ENCODE measurements at regions not wholly inside any gene's neighbourhood (a gene's known extent, or its start where the extent isn't known, plus 50 kb on each side); places are given as distances from the start of the nearest gene placed in this dataset.

DNA sequence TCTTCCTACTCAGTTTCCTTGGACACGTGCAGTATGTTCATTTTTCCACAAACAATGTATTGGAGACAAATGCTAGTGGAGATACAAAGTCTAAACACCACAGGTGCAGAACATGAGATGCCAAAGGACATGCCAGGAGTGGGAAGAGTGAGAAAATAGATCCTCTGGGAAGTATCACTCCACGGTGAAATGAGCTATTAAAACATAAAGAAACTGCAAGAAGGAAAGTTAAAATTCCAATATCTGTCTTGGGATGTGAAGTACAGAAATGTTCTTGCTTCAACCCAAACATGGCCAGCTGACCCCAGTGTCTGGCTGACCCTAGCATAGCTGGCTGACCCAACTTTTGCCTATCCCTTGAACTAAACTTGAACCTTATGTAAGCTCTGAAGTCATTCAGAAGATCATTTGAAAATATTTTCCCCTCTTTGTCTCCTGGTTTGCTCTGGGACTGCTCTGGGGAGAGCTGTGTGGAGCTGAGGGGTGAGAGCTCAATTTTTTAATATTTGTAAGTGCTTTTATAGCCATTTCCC is 59.5 kb downstream of the FZD1 start:
- Histone ChIP-seq H3K4me3 (no peak overlapping the region), H3K27ac (no peak overlapping the region), H3K9me3 (replicated peaks) (no peaks in the 10 kb centered on the region), H3K4me1 (no peaks in the 10 kb centered on the region), H3K36me3 (no peaks in the 10 kb centered on the region), H3K27me3 (no peaks in the 10 kb centered on the region)
- no peak for DNase-seq

DNA sequence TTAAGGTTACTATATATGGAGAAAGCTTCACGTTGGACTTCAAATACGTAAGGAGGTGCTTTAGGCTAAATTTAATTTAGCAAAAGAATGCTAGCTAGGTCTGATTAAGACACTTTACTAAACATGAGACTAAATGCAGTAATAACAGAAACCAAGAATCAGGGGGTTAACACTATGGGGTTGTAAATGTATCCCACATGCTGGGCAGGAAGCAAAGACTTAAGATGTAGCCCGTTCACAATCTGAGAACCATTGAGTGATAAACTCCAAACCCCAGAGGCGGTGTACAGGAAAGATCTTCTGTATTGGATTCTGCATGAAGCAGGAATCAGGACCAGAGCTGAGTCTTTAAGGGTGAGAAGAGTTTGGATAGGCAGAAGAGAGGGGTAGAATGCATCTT is 60.4 kb downstream of the FZD1 start:
- Histone ChIP-seq H3K4me1 (no peaks in the 10 kb centered on the region), H3K27ac (no peak overlapping the region)

DNA sequence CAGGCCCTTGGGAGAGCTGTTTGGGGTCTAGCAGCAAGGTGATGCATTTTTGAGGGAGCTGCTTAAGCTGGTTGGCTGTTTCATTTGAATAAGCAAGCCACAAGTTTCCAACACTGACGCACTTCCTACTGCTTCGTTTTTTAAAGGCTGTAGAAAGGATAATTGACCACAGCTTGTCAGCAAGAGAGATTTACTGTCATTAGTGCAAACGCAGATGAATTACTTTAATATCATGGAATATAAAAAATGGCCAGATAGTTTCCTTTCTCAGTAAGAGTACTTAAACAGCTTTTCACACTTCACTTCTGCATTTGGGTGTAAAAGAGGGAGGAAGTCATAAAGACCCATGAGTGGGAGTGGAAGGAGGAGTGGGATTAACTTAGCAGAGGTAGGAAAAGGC is 61.5 kb downstream of the FZD1 start:
- H3K27me3 ChIP-seq, result no peaks in the 10 kb centered on the region
- DNase-seq, result no peak
- H3K36me3 ChIP-seq, result no peaks in the 10 kb centered on the region
- no peaks in the 10 kb centered on the region for H3K9me3 ChIP-seq (replicated peaks)
- no peak overlapping the region for H3K4me3 ChIP-seq
- no peaks in the 10 kb centered on the region for H3K4me1 ChIP-seq
- H3K27ac ChIP-seq, result no peak overlapping the region

More for the DNA sequence above, 60.4 kb downstream of the FZD1 start:
- Histone ChIP-seq H3K9me3 (replicated peaks) (no peaks in the 10 kb centered on the region), H3K27me3 (no peaks in the 10 kb centered on the region), H3K36me3 (no peaks in the 10 kb centered on the region), H3K4me3 (no peak overlapping the region)
- DNase-seq, result no peak

DNA sequence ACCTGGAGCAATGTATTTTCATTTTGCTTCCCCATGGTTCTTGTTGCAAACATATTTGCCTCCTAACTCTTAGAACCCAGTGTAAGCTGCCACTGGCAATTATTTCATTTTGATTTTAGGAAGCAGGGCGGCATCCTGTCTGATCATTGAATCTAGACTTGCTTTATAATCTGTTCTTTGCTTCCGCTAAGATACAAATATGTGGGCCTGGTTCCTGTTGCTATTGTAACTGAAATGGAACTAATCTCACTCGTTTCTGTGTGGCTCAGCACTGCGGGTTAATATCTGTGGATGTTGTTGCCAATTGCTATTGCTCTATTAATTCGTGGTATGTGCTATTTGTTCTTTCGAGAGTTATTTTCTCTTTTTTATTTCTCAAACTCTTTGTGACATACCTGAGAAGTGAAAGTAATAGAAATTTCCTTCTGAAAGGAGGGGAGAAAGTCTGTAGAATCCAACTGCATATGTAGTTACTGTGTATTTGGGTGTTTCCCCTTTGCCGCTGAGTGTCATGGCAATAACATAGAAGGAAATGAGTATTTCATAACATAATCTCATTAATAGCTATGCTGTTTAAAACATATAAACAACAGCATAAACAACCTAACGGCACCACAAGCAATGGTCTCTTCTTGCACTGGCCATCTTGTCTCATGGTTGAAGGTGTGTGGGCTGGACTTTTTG is 62.4 kb downstream of the FZD1 start:
- no peaks in the 10 kb centered on the region for H3K9me3 ChIP-seq (replicated peaks)
- H3K27ac ChIP-seq, result no peak overlapping the region
- no peak for DNase-seq
- H3K4me3 ChIP-seq, result no peak overlapping the region
- no peaks in the 10 kb centered on the region for H3K4me1 ChIP-seq
- H3K27me3 ChIP-seq, result no peaks in the 10 kb centered on the region
- no peaks in the 10 kb centered on the region for H3K36me3 ChIP-seq

DNA sequence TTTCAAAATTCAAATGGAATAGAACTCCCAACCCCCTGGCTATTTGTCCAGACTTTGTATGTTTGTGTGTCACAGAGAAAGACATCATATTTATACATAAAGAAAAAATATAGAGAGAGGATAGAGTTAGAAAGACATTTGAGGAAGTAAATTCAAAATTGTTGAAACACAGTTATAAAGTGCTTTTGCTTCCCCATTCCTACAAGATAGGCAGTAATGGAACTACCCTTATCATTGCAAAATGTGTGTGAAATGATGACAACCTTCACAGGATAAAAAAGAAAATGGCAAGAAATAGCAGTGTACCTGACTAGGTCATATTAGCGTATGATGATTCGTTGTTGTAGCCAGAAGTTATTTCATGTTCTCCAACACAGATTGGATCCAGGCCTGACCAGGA is 63.1 kb downstream of the FZD1 start:
- H3K4me3 ChIP-seq, result no peak overlapping the region
- no peak for DNase-seq
- no peak overlapping the region for H3K27ac ChIP-seq
- no peaks in the 10 kb centered on the region for H3K27me3 ChIP-seq
- H3K36me3 ChIP-seq, result no peaks in the 10 kb centered on the region
- H3K9me3 ChIP-seq (replicated peaks), result no peaks in the 10 kb centered on the region
- H3K4me1 ChIP-seq, result no peaks in the 10 kb centered on the region

DNA sequence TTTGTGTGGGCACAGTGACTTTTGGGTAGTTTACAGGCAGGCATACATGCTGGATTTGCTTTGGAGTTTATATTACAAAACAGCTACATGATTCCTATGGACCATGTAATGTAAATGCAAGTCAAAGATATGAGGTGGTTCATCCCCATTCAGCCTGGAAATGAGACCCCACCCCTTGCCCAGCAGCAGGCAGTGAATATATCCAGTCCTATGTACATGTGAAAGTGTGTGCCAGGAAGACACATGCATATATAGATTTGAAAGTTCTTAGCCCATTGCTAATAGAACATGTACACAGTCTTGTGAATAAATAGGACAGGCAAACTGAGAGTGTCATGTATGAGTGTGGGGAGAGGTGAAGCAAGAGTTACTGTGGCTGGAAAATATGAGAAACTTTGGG is 65.3 kb downstream of the FZD1 start:
- H3K27me3 ChIP-seq, result no peaks in the 10 kb centered on the region
- H3K27ac ChIP-seq, result no peak overlapping the region
- no peaks in the 10 kb centered on the region for H3K4me1 ChIP-seq
- no peaks in the 10 kb centered on the region for H3K36me3 ChIP-seq
- no peaks in the 10 kb centered on the region for H3K9me3 ChIP-seq (replicated peaks)
- DNase-seq, result no peak
- H3K4me3 ChIP-seq, result no peak overlapping the region

DNA sequence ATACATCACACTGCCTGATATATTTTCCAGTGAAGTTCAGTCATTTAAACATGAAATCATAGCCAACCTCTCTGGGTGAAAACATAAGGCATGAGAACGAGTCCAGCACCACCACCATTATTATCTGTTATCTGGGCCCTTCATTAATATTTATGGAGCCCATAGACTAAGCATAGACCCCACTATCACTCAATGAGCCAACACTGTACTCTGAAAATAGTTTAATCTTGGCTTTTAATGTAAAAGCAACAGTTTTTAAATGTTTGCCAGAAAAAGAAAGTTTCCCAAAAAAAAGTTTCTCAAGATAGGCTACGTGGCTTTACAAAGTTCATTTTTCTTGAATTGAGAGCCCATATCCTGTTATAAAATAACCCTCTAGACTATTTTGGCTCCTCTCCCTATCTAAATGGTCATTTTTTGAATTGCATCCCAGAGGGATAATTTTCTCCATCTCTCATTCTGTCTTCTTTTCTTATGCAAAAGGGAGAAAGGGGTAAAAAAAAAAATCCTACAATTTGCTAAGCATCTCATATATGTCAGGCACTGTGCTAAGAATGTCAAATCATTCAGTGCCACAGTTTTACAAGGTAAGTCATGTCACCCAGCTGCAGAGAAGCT is 66.1 kb downstream of the FZD1 start:
- Histone ChIP-seq H3K27me3 (no peaks in the 10 kb centered on the region), H3K36me3 (no peaks in the 10 kb centered on the region), H3K4me3 (no peak overlapping the region), H3K4me1 (no peaks in the 10 kb centered on the region), H3K9me3 (replicated peaks) (no peaks in the 10 kb centered on the region), H3K27ac (no peak overlapping the region)
- DNase-seq, result no peak

DNA sequence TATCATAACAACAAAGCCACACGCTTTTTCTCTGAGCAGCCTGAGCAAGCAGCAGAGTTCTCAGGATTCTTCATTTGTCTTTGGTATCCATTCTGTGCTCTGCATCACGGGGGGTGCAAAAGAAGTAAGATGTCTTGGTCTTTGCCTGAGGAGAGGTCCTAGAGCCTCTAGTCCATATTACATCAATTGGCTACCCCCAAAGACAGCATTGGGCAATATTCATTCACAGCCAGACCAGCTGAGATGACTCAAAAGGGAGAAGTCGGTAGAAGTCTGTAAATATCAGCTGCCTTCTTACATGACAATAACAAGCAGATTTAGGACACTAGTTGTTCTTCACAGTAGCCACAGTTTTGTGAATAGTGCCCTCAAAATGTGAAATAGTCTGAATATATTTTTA is 66.6 kb downstream of the FZD1 start:
- DNase-seq, result no peak
- Histone ChIP-seq H3K4me1 (no peaks in the 10 kb centered on the region), H3K36me3 (no peaks in the 10 kb centered on the region), H3K9me3 (replicated peaks) (no peaks in the 10 kb centered on the region), H3K27me3 (no peaks in the 10 kb centered on the region), H3K4me3 (no peak overlapping the region), H3K27ac (no peak overlapping the region)

DNA sequence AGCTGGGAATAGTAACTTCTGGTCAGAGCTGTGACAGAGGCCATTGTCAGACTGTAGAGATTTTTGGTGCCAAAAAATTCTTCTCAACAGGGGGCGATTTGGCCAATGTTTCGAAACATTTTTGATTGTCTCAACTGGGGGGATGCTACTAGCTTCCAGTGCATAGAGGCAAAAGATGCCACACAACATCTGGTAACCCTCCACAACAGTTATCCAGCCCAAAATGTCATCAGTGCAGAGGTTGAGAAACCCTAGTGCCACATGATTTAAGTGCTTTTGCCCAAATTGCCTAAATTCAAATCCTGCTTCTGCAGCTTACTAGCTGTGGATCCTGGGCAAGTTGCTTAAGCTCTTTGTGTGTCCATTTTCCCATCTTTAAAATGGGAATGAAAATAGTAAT is 71.9 kb downstream of the FZD1 start:
- no peak for DNase-seq
- Histone ChIP-seq H3K9me3 (replicated peaks) (no peaks in the 10 kb centered on the region), H3K36me3 (no peaks in the 10 kb centered on the region), H3K4me1 (no peaks in the 10 kb centered on the region), H3K27ac (no peak overlapping the region), H3K27me3 (no peaks in the 10 kb centered on the region), H3K4me3 (no peak overlapping the region)

DNA sequence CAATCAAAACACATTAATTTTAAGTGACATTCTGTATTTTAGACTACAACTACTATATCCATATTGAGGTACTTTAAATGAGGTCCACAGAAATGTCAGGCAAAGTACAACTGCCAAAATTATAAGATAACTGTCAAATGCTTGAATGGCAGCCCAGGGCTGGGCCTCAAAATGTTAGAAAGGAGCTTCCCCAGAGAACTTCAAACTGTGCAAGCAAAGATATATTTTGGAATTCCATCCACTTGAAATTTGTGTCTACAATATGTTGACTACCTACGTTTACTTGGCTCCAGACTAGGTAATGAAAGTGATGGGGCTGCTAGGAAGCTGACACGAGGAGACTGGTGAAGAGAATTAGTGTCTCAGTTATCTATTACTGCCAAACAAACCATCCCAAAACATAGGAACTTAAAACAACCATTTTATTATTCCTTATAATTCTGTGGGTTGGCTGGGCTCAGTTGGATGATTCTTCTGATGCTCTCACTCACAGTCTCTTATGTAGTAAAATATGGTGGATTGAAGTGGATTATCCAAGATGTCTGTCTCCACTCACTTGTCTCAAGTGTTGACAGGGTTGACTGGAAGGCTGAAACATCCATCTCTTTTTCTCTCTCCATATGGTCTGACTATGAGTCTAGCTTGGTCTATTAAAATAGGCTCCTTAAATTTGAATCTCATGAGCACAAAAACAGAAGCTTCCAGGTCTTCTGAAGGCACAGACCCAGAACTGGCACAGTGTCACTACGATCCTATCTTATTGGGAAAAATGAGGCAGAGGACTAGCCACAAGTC is 74.2 kb downstream of the FZD1 start:
- Histone ChIP-seq H3K27ac (no peak overlapping the region), H3K4me3 (no peak overlapping the region), H3K36me3 (no peaks in the 10 kb centered on the region), H3K9me3 (replicated peaks) (no peaks in the 10 kb centered on the region), H3K4me1 (no peaks in the 10 kb centered on the region), H3K27me3 (no peaks in the 10 kb centered on the region)
- DNase-seq, result no peak

DNA sequence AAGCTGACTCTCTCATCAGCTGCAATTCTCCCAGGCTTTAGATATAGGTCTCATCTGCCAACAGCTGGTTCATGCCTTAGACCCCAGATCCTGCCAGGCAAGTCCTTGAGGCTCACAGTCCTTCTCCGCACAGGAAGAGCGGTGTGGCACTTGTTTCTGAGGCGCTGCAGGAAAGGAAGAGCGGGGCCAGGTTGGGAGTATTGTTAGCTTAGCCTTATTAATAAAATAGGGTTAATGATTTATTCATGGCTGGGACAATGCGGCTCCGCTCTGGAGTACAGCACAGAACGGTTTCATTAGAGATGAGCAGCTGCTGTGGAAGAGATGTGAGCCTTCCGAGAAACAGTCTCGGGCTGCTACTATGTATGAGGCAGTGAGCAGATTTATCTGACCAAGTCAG is 78.1 kb downstream of the FZD1 start:
- DNase-seq, result no peak
- Histone ChIP-seq H3K4me1 (no peaks in the 10 kb centered on the region; the same call in 1 of the 2 replicates), H3K27ac (no peak overlapping the region), H3K27me3 (no peaks in the 10 kb centered on the region), H3K4me3 (no peak overlapping the region), H3K9me3 (replicated peaks) (no peaks in the 10 kb centered on the region), H3K36me3 (no peaks in the 10 kb centered on the region)

DNA sequence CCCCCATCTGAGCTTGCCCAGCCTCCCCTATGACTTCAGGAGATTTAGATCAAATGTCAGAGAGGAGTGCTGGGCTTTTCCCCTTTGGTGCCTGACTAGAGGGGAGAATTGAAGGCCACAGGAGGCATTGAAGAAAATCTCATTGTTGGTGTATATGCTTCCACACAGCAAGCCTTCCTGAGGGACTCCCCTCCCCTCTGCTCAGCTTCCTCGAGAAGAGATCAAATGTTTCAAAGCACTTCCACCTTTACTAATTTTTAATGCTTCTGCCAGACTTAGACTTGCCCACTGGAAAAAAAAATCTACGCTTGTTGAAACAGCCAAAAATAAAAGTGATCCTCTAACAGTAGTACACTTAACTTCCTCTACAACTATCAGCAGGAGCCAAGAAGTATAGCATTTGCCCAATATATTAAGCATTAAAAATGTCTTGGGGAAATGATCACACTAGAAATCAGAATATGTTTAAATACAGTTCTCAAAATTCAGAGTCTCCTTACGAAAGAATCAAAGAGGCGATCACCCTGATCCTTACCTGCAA is 79.3 kb downstream of the FZD1 start:
- Histone ChIP-seq H3K4me3 (no peak overlapping the region), H3K4me1 (no peaks in the 10 kb centered on the region; the same call in 1 of the 2 replicates), H3K9me3 (replicated peaks) (no peaks in the 10 kb centered on the region), H3K27ac (no peak overlapping the region), H3K36me3 (no peaks in the 10 kb centered on the region), H3K27me3 (no peaks in the 10 kb centered on the region)
- DNase-seq, result no peak

DNA sequence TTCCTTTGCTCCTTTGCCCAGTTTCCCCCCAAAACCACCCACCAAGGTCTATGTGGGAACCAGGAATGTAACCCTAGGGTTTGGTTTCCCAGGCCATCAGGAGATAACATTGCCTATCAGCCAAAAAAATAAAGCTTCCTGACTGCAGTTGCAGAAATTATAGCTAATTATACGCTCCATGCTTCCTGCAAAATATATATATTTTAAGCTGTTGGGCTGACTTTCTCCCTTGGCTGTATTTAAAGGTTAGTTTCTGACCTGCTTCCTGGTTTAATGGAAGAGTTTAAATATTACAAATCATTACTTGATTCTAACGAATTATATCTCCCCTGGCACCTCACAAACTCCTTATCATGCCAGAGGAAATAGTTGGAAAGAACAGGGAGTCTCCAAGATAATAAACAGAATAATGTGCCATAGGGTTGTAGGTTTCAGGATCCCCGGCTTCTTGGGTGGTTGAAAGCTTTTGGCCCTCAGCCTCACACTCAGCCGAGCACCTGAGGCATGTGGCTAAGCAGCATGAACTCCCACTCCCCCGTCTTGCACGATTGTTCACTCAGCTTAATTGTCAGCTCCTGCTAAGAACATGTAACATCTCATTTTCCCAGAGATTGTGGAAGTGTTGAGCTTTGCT is 79.9 kb downstream of the FZD1 start:
- H3K27me3 ChIP-seq, result no peaks in the 10 kb centered on the region
- H3K36me3 ChIP-seq, result no peaks in the 10 kb centered on the region
- DNase-seq, result no peak
- H3K4me1 ChIP-seq, result no peaks in the 10 kb centered on the region; the same call in 1 of the 2 replicates
- H3K4me3 ChIP-seq, result no peak overlapping the region
- H3K9me3 ChIP-seq (replicated peaks), result no peaks in the 10 kb centered on the region
- H3K27ac ChIP-seq, result no peak overlapping the region

DNA sequence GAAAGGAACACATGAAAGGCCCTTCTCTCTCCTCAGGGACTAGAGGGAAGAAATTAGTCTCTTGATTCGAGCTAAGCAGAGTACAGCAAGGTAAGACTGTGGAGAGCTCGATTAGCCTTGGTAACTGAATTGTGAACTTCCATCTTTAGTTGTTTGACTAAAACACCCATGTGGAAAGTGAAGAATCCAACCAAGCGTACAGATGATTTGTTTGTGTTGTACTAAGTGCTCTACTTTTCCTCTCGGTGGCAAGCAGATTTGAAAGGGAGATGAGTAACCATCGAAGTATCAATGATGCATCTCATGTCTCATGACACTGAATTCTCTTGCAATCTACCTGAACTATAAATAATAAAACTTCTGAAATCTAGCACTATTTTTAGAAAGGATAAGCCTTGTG is 80.7 kb downstream of the FZD1 start:
- Histone ChIP-seq H3K4me1 (no peaks in the 10 kb centered on the region; the same call in 1 of the 2 replicates), H3K9me3 (replicated peaks) (no peaks in the 10 kb centered on the region), H3K27ac (no peak overlapping the region), H3K27me3 (no peaks in the 10 kb centered on the region), H3K4me3 (no peak overlapping the region), H3K36me3 (no peaks in the 10 kb centered on the region)
- no peak for DNase-seq

DNA sequence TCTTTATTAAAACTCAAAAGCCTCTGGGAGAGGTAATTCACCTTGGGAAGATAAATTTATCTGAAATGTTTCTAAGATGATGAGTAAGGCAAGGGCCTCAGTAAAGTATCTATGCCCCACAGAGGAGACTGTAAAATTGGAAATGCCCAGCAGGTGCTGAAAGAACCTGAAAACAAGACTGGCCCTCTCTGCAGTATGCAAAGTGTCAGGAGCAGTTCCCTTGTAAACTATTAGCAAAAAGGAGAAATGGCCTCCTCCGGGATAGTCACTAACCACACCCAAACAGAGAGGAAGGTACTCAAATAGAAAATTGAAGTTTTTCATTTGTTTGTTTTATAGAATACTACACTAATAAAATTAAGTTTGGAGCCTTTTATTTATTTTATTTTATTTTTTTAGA is 81.2 kb downstream of the FZD1 start:
- no peak overlapping the region for H3K27ac ChIP-seq
- no peaks in the 10 kb centered on the region for H3K36me3 ChIP-seq
- no peak overlapping the region for H3K4me3 ChIP-seq
- no peaks in the 10 kb centered on the region for H3K9me3 ChIP-seq (replicated peaks)
- H3K27me3 ChIP-seq, result no peaks in the 10 kb centered on the region
- H3K4me1 ChIP-seq, result no peaks in the 10 kb centered on the region; the same call in 1 of the 2 replicates
- DNase-seq, result no peak
